Esophagus muscularis mucosa (tissue), 4 donors: ENCODE measurements at regions not wholly inside any gene's neighbourhood (a gene's known extent, or its start where the extent isn't known, plus 50 kb on each side); places are given as distances from the start of the nearest gene placed in this dataset.

Experiments used
- DNase-seq: peaks from one replicate; pipeline ENCODE4 v3.0.0-alpha.2; 2017; ENCODE audit errors: extremely low spot score
- H3K27ac ChIP-seq, 4 donors: fragments of 200-600 bp; sonication (generic); replicated peaks in 1 of 4; 1 replicate in 3 of 4; 2 replicates in 1 of 4; pipeline ENCODE4 v1.5.1; 2016 to 2019; ENCODE audit warnings: mild to moderate bottlenecking in 1 of 4
- H3K27me3 ChIP-seq, 4 donors: fragments of 200-600 bp; sonication (generic); one replicate each; pipeline versions ENCODE4 v1.5.1 to v1.6.0; 2016 to 2019
- H3K36me3 ChIP-seq, 4 donors: fragments of 200-600 bp; sonication (generic); one replicate each; pipeline ENCODE4 v1.5.1; 2016 to 2019
- H3K4me1 ChIP-seq, 4 donors: fragments of 200-600 bp; sonication (generic); one replicate each; pipeline ENCODE4 v1.5.1; 2016 to 2019
- H3K4me3 ChIP-seq, 4 donors: fragments of 200-600 bp; sonication (generic); 1 replicate in 2 of 4; 2 replicates in 2 of 4; pipeline ENCODE4 v1.5.1; 2016 to 2019; ENCODE audit warnings: mild to moderate bottlenecking in 4 of 4, moderate library complexity in 1 of 4
- H3K9me3 ChIP-seq, 4 donors: fragments of 200-600 bp; sonication (generic); 1 replicate in 3 of 4; 2 replicates in 1 of 4; pipeline ENCODE4 v1.5.1; 2016 to 2019
- EP300 ChIP-seq: sonication (generic); formaldehyde crosslinking; IDR thresholded peaks from one replicate; pipeline ENCODE4 v1.6.1; 2017; ENCODE audit warnings: antibody characterized with exemption
- POLR2A ChIP-seq: fragments of 450-650 bp; IDR thresholded peaks from one replicate; pipeline ENCODE4 v1.6.1; 2017; ENCODE audit warnings: antibody characterized with exemption, moderate library complexity, mild to moderate bottlenecking, low read depth
- POLR2AphosphoS5 ChIP-seq, 2 donors: sonication (generic); formaldehyde crosslinking; IDR thresholded peaks; one replicate each; pipeline ENCODE4 v1.6.1; 2017; ENCODE audit warnings: antibody characterized with exemption in 2 of 2
- WGBS: methylation state at CpG from one replicate; pipeline ENCODE4 v1.1.5; 2018; 5-methylcytosine and 5-hydroxymethylcytosine counted together
- intact Hi-C: fragments of 100-400 bp; cut with DNase I; formaldehyde crosslinking; loops from one replicate; pipeline ENCODE4 v1.15.1; 2023
- TF ChIP-seq, protein P1 (sequence below), 3 experiments: fragments of 200-600 bp in 2 of 3; fragments of 450-650 bp in 1 of 3; sonication (generic) in 2 of 3; IDR thresholded peaks; one replicate each; pipeline ENCODE4 v1.5.1; 2017 to 2019; ENCODE audit warnings: antibody characterized with exemption in 3 of 3, mild to moderate bottlenecking in 2 of 3, moderate library complexity in 1 of 3

DNA sequence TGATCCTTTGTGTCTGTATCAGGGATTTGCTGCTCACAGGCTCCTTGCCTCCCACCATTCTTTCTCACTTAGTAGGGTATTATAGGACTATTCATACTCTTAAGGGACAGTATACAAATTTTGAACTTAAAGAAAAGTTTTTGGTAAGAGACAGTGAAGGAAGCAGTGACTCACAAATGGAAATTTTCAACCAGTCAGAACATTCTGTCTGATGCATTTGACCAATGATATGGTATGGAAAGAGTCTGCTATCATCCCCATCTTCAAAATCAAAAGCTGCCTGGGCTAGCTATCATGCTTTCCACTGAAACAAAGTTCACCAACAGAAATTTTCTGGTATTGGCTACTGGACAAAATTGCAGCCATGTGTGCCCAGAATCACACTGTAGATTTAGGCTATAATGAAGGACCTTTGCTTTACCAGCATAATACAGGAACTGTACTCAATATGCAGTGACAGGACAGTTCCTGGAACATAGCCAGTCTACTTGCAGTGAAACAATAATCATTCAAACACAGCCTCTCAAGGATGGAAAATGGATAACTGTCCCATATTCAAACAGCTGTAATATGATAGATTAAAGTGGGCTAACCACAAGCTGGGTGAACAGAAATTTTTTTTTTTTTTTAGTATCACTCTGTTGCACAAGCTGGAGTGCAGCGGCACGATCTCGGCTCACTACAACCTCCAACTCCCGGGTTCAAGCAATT, 109.0 kb upstream of the ACSL4 start:
- no peak overlapping the region for H3K4me3 ChIP-seq
- H3K4me1 ChIP-seq, result no peaks in the 10 kb centered on the region
- no peak for DNase-seq
- H3K27ac ChIP-seq, result no peak overlapping the region
- intact Hi-C loops, result no loop called here
- H3K9me3 ChIP-seq, result no peaks in the 10 kb centered on the region
- no peaks in the 10 kb centered on the region for H3K36me3 ChIP-seq
- no peaks in the 10 kb centered on the region for H3K27me3 ChIP-seq
- 95% methylated on average over 4 of the region's 4 CpGs for WGBS
- TF ChIP-seq POLR2AphosphoS5 (IDR thresholded peaks at IDR 0.05) (no peak), EP300 (no peak), POLR2A (no peak)
- TF ChIP-seq, protein P1, sequence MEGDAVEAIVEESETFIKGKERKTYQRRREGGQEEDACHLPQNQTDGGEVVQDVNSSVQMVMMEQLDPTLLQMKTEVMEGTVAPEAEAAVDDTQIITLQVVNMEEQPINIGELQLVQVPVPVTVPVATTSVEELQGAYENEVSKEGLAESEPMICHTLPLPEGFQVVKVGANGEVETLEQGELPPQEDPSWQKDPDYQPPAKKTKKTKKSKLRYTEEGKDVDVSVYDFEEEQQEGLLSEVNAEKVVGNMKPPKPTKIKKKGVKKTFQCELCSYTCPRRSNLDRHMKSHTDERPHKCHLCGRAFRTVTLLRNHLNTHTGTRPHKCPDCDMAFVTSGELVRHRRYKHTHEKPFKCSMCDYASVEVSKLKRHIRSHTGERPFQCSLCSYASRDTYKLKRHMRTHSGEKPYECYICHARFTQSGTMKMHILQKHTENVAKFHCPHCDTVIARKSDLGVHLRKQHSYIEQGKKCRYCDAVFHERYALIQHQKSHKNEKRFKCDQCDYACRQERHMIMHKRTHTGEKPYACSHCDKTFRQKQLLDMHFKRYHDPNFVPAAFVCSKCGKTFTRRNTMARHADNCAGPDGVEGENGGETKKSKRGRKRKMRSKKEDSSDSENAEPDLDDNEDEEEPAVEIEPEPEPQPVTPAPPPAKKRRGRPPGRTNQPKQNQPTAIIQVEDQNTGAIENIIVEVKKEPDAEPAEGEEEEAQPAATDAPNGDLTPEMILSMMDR (IDR thresholded peaks at IDR 0.05), result no peak

DNA sequence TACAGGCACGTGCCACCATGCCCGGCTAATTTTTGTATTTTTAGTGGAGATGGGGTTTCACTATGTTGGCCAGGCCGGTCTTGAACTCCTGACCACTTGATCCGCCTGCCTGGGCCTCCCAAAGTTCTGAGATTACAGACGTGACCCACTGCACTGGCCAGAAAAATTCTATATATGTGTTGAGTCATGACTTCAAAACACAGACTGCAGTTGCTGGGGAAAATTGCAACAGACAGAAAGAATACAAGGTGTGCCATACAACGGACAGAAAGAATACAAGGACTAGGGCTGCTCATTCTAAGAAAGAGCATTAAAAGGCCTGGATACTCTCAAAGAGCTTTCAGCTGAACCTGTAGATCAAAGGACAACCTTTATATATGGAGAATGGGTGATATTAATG, 109.6 kb upstream of the ACSL4 start:
- Histone ChIP-seq H3K4me1 (no peaks in the 10 kb centered on the region), H3K9me3 (no peaks in the 10 kb centered on the region), H3K4me3 (no peak overlapping the region), H3K36me3 (no peaks in the 10 kb centered on the region), H3K27me3 (no peaks in the 10 kb centered on the region), H3K27ac (no peak overlapping the region)
- 74% methylated on average over 6 of the region's 6 CpGs for WGBS
- DNase-seq, result no peak
- TF ChIP-seq EP300 (no peak), POLR2A (no peak), POLR2AphosphoS5 (IDR thresholded peaks at IDR 0.05) (no peak)
- TF ChIP-seq, protein P1 (IDR thresholded peaks at IDR 0.05), result no peak
- intact Hi-C loops, result no loop called here

DNA sequence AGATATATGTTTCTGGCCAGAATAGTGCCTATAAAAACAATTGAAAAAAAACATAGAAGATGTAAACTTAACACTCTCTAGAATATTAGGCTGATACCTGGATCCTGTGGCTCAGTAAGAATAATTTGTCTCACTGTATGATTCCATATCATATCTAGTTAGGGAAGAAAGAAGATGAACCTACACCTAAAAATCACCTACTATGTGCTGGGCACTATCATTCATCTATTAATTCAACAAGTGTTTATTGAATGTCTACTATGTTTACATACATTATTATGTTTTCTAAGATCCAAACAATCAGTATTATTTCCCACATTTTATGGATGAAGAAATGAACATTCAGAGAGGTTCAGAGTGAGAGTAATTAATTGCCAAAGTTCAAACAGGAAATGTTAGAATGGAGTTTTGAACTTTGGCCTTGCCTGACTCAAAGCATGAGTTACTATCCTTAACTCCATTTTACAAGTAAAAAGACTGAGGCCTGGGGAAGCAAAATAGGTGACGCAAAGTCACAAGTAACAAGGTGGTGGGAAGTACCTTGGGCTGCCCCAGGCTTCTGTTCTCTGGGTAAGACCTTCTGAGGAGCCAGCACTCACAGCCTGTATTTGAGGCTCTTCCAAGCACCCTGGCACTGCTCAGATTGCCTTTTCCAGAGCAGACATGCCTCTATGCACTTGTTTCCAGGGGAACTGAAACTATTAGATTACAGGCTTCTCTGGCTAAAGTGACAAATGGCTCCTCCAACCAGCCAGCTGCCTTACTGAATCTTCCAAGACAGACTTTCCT, 111.1 kb upstream of the ACSL4 start:
- no peaks in the 10 kb centered on the region for H3K27me3 ChIP-seq
- H3K9me3 ChIP-seq, result no peaks in the 10 kb centered on the region
- no peak overlapping the region for H3K4me3 ChIP-seq
- WGBS, result 100% methylated on average over 1 of the region's 1 CpG
- H3K4me1 ChIP-seq, result no peaks in the 10 kb centered on the region
- no peak overlapping the region for H3K27ac ChIP-seq
- intact Hi-C loops, result no loop called here
- TF ChIP-seq EP300 (no peak), POLR2AphosphoS5 (IDR thresholded peaks at IDR 0.05) (no peak), POLR2A (no peak)
- TF ChIP-seq, protein P1 (IDR thresholded peaks at IDR 0.05), result no peak
- H3K36me3 ChIP-seq, result no peaks in the 10 kb centered on the region
- DNase-seq, result no peak

DNA sequence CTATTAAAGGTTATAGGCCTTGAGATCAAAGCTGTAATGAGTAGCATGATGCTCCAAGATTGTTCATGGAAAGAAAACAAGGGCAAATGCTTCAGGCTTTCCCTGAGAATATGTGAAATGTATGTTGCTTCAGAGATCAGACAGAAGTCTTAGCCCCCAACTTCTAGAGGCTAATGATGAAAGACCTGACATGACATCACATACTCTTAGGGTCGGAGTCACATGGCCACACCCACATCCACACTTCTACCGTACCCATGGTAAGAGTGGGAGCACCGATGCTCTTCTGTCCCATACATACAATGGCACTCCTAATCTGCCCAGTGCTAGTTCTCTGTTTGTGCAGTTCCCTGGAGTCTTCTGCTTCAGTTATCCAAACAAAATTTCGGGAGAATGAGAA, 111.9 kb upstream of the ACSL4 start:
- no peak overlapping the region for H3K27ac ChIP-seq
- no peaks in the 10 kb centered on the region for H3K36me3 ChIP-seq
- intact Hi-C loops, result no loop called here
- WGBS, result 71% methylated on average over 4 of the region's 4 CpGs
- DNase-seq, result no peak
- no peak overlapping the region for H3K4me3 ChIP-seq
- H3K4me1 ChIP-seq, result no peaks in the 10 kb centered on the region
- no peaks in the 10 kb centered on the region for H3K9me3 ChIP-seq
- TF ChIP-seq, protein P1 (IDR thresholded peaks at IDR 0.05), result no peak
- TF ChIP-seq EP300 (no peak), POLR2A (no peak), POLR2AphosphoS5 (IDR thresholded peaks at IDR 0.05) (no peak)
- peaks cover 0 to 4% (median 0%) of the 10 kb centered on the region in 4 donors for H3K27me3 ChIP-seq
